Suprapubic skin (tissue), 4 donors: ENCODE measurements at regions not wholly inside any gene's neighbourhood (a gene's known extent, or its start where the extent isn't known, plus 50 kb on each side); places are given as distances from the start of the nearest gene placed in this dataset.

Experiments
- DNase-seq, 2 donors: peaks; one replicate each; pipeline ENCODE4 v3.0.0-alpha.2; 2019; ENCODE audit warnings: low spot score in 2 of 2
- H3K27ac ChIP-seq: fragments of 200-600 bp; sonication (generic); one replicate; pipeline ENCODE4 v1.5.1; 2019
- H3K27me3 ChIP-seq: fragments of 200-600 bp; sonication (generic); one replicate; pipeline ENCODE4 v1.5.1; 2019
- H3K36me3 ChIP-seq: fragments of 200-600 bp; sonication (generic); one replicate; pipeline ENCODE4 v1.5.1; 2019
- H3K4me1 ChIP-seq: fragments of 200-600 bp; sonication (generic); one replicate; pipeline ENCODE4 v1.5.1; 2019
- H3K4me3 ChIP-seq: fragments of 200-600 bp; sonication (generic); one replicate; pipeline ENCODE4 v1.5.1; 2019; ENCODE audit warnings: mild to moderate bottlenecking
- H3K9me3 ChIP-seq: fragments of 200-600 bp; sonication (generic); one replicate; pipeline ENCODE4 v1.5.1; 2019
- EP300 ChIP-seq: sonication (generic); formaldehyde crosslinking; IDR thresholded peaks from one replicate; pipeline ENCODE4 v1.6.1; 2017; ENCODE audit warnings: antibody characterized with exemption
- POLR2A ChIP-seq, 2 donors: fragments of 450-650 bp; IDR thresholded peaks; one replicate each; pipeline ENCODE4 v1.6.1; 2017; ENCODE audit warnings: antibody characterized with exemption in 2 of 2, mild to moderate bottlenecking in 2 of 2, moderate library complexity in 2 of 2
- POLR2AphosphoS5 ChIP-seq, 3 donors: sonication (generic); formaldehyde crosslinking; IDR thresholded peaks; one replicate each; pipeline ENCODE4 v1.6.1; 2017; ENCODE audit warnings: antibody characterized with exemption in 3 of 3
- WGBS: methylation state at CpG from one replicate; pipeline ENCODE4 v1.1.5; 2018; 5-methylcytosine and 5-hydroxymethylcytosine counted together
- TF ChIP-seq, protein P1 (sequence below), 2 donors: fragments of 200-600 bp in 1 of 2; fragments of 450-650 bp in 1 of 2; sonication (generic) in 1 of 2; IDR thresholded peaks; one replicate each; pipeline ENCODE4 v1.5.1; 2016 to 2019; ENCODE audit warnings: antibody characterized with exemption in 2 of 2, mild to moderate bottlenecking in 1 of 2, moderate library complexity in 1 of 2

DNA sequence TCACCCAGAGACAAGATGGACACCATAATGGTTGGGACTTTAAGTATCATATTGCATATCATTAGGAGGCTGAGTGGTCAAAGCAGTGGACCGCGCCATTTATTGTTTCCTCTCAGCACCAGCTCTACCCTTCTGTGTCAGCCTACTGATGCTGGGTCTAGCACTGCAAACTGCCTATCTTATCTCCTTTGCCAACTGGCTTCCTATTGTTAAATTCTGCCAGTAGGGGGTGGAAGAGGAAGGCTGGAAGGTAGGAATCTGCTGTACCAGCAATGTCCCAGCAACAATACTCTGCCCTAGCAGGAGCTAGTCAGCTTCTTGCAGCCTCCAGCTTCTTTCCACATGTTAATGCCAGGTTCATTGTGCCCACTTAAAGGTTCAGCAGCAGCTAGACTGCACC lies 367.1 kb upstream of the PDGFD start:
- DNase-seq = no peak
- Histone ChIP-seq H3K4me3 (no peak overlapping the region), H3K9me3 (no peaks in the 10 kb centered on the region), H3K27ac (no peak overlapping the region), H3K36me3 (no peaks in the 10 kb centered on the region), H3K27me3 (no peaks in the 10 kb centered on the region), H3K4me1 (peaks cover 7% of the 10 kb centered on the region)
- TF ChIP-seq, protein P1, sequence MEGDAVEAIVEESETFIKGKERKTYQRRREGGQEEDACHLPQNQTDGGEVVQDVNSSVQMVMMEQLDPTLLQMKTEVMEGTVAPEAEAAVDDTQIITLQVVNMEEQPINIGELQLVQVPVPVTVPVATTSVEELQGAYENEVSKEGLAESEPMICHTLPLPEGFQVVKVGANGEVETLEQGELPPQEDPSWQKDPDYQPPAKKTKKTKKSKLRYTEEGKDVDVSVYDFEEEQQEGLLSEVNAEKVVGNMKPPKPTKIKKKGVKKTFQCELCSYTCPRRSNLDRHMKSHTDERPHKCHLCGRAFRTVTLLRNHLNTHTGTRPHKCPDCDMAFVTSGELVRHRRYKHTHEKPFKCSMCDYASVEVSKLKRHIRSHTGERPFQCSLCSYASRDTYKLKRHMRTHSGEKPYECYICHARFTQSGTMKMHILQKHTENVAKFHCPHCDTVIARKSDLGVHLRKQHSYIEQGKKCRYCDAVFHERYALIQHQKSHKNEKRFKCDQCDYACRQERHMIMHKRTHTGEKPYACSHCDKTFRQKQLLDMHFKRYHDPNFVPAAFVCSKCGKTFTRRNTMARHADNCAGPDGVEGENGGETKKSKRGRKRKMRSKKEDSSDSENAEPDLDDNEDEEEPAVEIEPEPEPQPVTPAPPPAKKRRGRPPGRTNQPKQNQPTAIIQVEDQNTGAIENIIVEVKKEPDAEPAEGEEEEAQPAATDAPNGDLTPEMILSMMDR (IDR thresholded peaks at IDR 0.05) = no peak
- TF ChIP-seq EP300 (no peak), POLR2A (IDR thresholded peaks at IDR 0.05) (no peak), POLR2AphosphoS5 (IDR thresholded peaks at IDR 0.05) (no peak)
- WGBS = 91% methylated on average over 2 of the region's 2 CpGs

DNA sequence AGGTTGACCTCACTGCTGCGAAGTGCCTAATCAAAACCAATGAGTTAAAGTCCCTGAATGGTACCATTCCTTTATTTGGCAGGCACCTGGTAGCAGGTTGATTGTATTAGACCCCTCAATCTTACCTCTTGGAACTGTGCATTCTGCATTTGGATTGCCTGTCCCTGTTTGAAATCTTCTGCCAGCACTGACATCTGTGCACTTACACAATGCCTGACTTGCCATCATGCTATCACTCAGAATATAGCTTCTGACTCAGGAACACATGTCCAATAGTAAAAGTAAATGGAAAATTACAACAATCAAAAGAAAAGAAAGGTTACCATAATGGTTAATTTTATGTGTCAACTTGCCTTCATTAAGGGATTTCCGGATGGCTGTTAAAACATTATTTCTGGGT lies 366.0 kb upstream of the PDGFD start:
- TF ChIP-seq POLR2AphosphoS5 (IDR thresholded peaks at IDR 0.05) = no peak
- no peak for TF ChIP-seq POLR2A (IDR thresholded peaks at IDR 0.05)
- TF ChIP-seq, protein P1 (IDR thresholded peaks at IDR 0.05) = no peak
- no peak for TF ChIP-seq EP300
- 72% methylated on average over 2 of the region's 2 CpGs for WGBS
- no peaks in the 10 kb centered on the region for H3K27me3 ChIP-seq

DNA sequence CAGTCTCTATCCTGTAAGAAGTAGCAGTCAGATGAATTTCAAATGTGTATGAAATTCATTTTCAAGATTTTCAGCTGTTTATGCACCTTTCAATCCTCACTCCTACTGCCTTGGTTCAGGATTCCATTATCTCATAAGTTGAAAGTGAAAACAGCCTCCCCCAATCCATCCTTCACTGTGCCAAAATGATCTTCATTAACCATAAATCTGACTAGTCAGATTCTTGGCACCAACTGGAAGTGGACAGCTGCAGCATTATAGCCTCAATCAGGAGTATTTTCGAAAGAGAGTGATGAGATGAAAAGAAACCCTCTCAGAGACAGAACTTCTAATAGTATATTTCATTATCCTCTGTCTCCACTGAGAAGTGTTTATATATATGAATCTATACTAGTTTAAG lies 365.3 kb upstream of the PDGFD start:
- no peak for DNase-seq
- Histone ChIP-seq H3K9me3 (no peaks in the 10 kb centered on the region), H3K27me3 (no peaks in the 10 kb centered on the region), H3K36me3 (no peaks in the 10 kb centered on the region), H3K4me3 (no peak overlapping the region), H3K4me1 (peaks cover 14% of the 10 kb centered on the region), H3K27ac (no peak overlapping the region)
- WGBS = 63% methylated on average over 1 of the region's 1 CpG
- TF ChIP-seq POLR2AphosphoS5 (IDR thresholded peaks at IDR 0.05) (no peak), EP300 (no peak)

More for the DNA sequence above, 366.0 kb upstream of the PDGFD start:
- H3K36me3 ChIP-seq = no peaks in the 10 kb centered on the region
- peaks cover 14% of the 10 kb centered on the region for H3K4me1 ChIP-seq
- no peaks in the 10 kb centered on the region for H3K9me3 ChIP-seq
- no peak overlapping the region for H3K4me3 ChIP-seq
- no peak overlapping the region for H3K27ac ChIP-seq
- DNase-seq = no peak

DNA sequence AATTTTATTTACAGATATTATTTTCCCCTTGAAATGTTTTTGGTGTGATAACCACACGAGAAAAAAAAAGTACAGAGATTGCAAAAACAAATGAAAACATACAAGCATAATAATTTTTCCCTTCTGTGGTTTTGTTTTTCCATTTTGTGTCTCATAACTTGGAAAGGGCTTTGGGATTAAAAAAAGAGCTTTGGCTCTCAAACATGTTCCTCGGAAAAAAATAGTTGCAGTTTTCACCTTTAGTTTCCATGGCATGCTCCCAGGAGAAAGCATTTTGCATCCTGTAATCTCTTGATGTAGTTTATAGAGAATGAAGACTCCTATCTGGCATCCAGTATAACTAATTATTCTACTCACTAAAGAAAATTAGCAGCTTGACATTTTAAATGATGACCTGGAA lies 362.1 kb upstream of the PDGFD start:
- Histone ChIP-seq H3K27me3 (no peaks in the 10 kb centered on the region), H3K36me3 (no peaks in the 10 kb centered on the region), H3K4me3 (no peak overlapping the region), H3K9me3 (no peaks in the 10 kb centered on the region), H3K4me1 (peaks cover 24% of the 10 kb centered on the region), H3K27ac (peak overlapping the region; percentile 35)
- 7% methylated on average over 2 of the region's 2 CpGs for WGBS
- no peak for DNase-seq
- TF ChIP-seq POLR2A (IDR thresholded peaks at IDR 0.05) (no peak), EP300 (no peak), POLR2AphosphoS5 (IDR thresholded peaks at IDR 0.05) (no peak)
- TF ChIP-seq, protein P1 (IDR thresholded peaks at IDR 0.05) = no peak

DNA sequence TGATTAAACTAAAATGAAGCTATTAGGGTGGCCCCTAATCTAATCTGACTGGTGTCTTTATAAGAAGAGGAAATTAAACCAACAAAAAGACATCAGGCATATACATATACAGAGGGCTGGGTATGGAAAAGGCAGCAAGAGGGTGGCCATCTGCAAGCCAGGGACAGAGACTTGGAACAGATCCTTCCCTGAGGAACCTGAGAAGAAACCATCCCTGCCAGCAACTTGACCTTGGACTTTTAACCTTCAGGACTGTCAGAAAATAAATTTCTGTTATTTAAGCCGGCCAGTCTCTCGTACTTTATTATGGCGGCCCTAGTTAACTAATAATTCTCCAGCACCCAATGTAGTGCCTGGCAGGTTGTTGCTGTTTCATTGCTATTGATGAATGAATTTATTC lies 361.5 kb upstream of the PDGFD start:
- TF ChIP-seq POLR2AphosphoS5 (IDR thresholded peaks at IDR 0.05) = no peak
- TF ChIP-seq POLR2A (IDR thresholded peaks at IDR 0.05) = no peak
- TF ChIP-seq, protein P1 (IDR thresholded peaks at IDR 0.05) = no peak
- no peak for TF ChIP-seq EP300
- Histone ChIP-seq H3K9me3 (no peaks in the 10 kb centered on the region), H3K27me3 (no peaks in the 10 kb centered on the region), H3K4me3 (no peak overlapping the region), H3K36me3 (no peaks in the 10 kb centered on the region), H3K27ac (peak overlapping the region; percentile 35), H3K4me1 (peaks cover 24% of the 10 kb centered on the region)
- 32% methylated on average over 3 of the region's 3 CpGs for WGBS
- DNase-seq = no peak

- peaks cover 20% of the 10 kb centered on the region for H3K4me1 ChIP-seq
- no peaks in the 10 kb centered on the region for H3K36me3 ChIP-seq
- no peak overlapping the region for H3K4me3 ChIP-seq
- DNase-seq = no peak
- H3K27ac ChIP-seq = no peak overlapping the region
- H3K27me3 ChIP-seq = no peaks in the 10 kb centered on the region
- no peaks in the 10 kb centered on the region for H3K9me3 ChIP-seq
- TF ChIP-seq POLR2A (IDR thresholded peaks at IDR 0.05) (no peak), POLR2AphosphoS5 (IDR thresholded peaks at IDR 0.05) (no peak), EP300 (no peak)
- TF ChIP-seq, protein P1 (IDR thresholded peaks at IDR 0.05) = no peak
Observed at GRCh38 chr11:104524254-104524653, 360.3 kb upstream of the PDGFD start.
